ENCODE measurements at regions not wholly inside any gene's neighbourhood (a gene's known extent, or its start where the extent isn't known, plus 50 kb on each side); places are given as distances from the start of the nearest gene placed in this dataset.

DNA sequence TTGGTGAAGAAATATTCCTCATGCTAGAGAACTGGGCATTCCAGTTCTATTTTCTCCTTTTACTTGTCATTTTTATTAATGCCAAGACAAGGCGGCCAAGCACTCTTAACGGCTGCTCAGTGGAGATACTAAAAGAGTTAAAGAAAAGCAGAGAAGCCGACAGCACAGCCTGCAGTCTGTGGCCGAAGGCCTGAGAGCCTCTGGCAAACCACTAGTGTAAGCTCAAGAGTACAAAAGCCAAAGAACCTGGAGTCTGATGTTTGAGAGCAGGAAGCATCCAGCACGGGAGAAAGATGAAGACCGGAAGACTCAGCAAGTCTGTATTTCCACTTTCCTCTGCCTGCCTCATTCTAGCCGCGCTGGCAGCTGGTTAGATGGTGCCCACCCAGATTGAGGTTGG is 167.1 kb upstream of the FUT9 start:
- Histone ChIP-seq H3K36me3 (ENCODE audit: low read depth) (no peaks in the 10 kb centered on the region), H3K4me3 (no peak overlapping the region), H3K9ac (no peak overlapping the region), H2AFZ (no peak overlapping the region), H3F3A (ENCODE audit: insufficient read depth) (no peaks in the 10 kb centered on the region), H4K20me1 (ENCODE audit: insufficient read depth) (no peaks in the 10 kb centered on the region), H3K4me2 (ENCODE audit: unreplicated experiment) (no peak overlapping the region), H3K27ac (no peak overlapping the region), H3K9me2 (ENCODE audit: insufficient read depth) (no peaks in the 10 kb centered on the region; the same call in 1 of the 2 replicates), H3K79me2 (ENCODE audit: insufficient read depth) (no peaks in the 10 kb centered on the region), H3K4me1 (ENCODE audit: insufficient read depth) (no peaks in the 10 kb centered on the region), H3K9me3 (ENCODE audit: low read depth) (no peaks in the 10 kb centered on the region), H3K27me3 (replicated peaks; ENCODE audit: insufficient read depth) (no peaks in the 10 kb centered on the region)
- no peak for TF ChIP-seq EZH2 (IDR thresholded peaks at IDR 0.05; ENCODE audit: insufficient read depth, poor library complexity, severe bottlenecking)
- no peak for TF ChIP-seq EZH2phosphoT487 (IDR thresholded peaks at IDR 0.05; ENCODE audit: insufficient read depth, low read depth)
- in situ Hi-C loops (cut with MboI) = no loop called here
- DNase-seq = no peak
- WGBS, 2 experiments (ENCODE audit: low coverage in 1 of 2, low lambda C conversion rate in 2 of 2, missing lambda C conversion rate in 2 of 2) = 17 to 20% methylated on average over 8 of the region's 8 CpGs

DNA sequence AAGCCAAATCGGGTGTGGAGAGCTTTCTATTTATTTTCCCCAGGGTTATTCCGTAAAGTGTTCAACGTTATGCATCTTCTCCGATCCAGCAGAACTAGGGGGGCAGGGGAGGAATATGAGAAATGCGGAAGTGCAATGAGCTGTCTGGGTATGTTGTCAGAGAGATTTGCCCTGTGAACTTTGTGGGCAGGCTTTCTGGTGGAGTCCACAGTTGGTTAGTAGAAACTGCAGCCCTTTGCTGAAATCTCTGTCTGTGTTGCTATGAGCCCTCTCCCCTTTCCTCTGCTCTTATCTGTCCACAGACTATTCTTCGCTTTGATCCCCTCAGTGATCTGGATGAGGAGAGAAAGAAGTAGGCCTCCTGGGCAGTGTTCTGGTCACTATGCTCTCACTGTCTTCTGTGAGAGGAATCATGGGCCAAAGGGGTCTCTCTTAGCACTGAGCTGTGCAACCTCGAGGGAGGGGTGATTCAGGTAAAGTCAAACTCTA is 158.9 kb upstream of the FUT9 start:
- WGBS, 2 experiments (ENCODE audit: low coverage in 1 of 2, low lambda C conversion rate in 2 of 2, missing lambda C conversion rate in 2 of 2) = 28 to 33% methylated on average over 7 of the region's 7 CpGs
- no peaks in the 10 kb centered on the region for H3K79me2 ChIP-seq (ENCODE audit: insufficient read depth)
- no peak overlapping the region for H3K9ac ChIP-seq
- in situ Hi-C loops (cut with MboI) = no loop called here
- no peak for DNase-seq
- H3K4me2 ChIP-seq (ENCODE audit: unreplicated experiment) = no peak overlapping the region
- no peak overlapping the region for H3K4me3 ChIP-seq
- H3K27me3 ChIP-seq (replicated peaks; ENCODE audit: insufficient read depth) = no peaks in the 10 kb centered on the region
- H3F3A ChIP-seq (ENCODE audit: insufficient read depth) = no peaks in the 10 kb centered on the region
- H3K9me3 ChIP-seq (ENCODE audit: low read depth) = no peaks in the 10 kb centered on the region
- H3K27ac ChIP-seq = no peak overlapping the region
- no peaks in the 10 kb centered on the region for H4K20me1 ChIP-seq (ENCODE audit: insufficient read depth)
- no peak overlapping the region for H2AFZ ChIP-seq
- TF ChIP-seq EZH2 (IDR thresholded peaks at IDR 0.05; ENCODE audit: insufficient read depth, poor library complexity, severe bottlenecking) (no peak), EZH2phosphoT487 (IDR thresholded peaks at IDR 0.05; ENCODE audit: insufficient read depth, low read depth) (no peak)
- H3K36me3 ChIP-seq (ENCODE audit: low read depth) = no peaks in the 10 kb centered on the region
- no peaks in the 10 kb centered on the region for H3K9me2 ChIP-seq (ENCODE audit: insufficient read depth)
- H3K4me1 ChIP-seq (ENCODE audit: insufficient read depth) = no peaks in the 10 kb centered on the region

DNA sequence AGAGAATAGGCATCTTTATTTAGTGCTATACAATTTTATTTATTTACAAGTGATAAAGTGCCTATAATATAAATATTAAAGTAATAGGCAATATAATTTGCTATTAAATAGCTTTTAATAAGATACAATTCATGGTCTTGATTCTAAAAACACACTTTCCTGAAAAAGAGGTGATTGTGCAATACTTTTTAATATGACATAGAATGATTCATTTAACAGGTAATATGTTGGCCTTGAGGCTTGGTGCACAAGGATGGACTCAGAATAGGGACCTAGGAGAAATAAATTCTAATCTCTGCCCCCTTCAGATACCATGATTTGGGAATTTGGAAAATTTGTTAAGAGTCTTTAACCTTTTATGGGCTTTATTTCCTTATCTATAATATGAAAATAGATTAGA is 149.9 kb upstream of the FUT9 start:
- DNase-seq = no peak
- Histone ChIP-seq H3K79me2 (ENCODE audit: insufficient read depth) (no peaks in the 10 kb centered on the region), H3K9me3 (ENCODE audit: low read depth) (no peaks in the 10 kb centered on the region), H3K27me3 (replicated peaks; ENCODE audit: insufficient read depth) (no peaks in the 10 kb centered on the region), H3K4me3 (no peak overlapping the region), H3K9me2 (ENCODE audit: insufficient read depth) (no peaks in the 10 kb centered on the region), H3K4me1 (ENCODE audit: insufficient read depth) (no peaks in the 10 kb centered on the region), H4K20me1 (ENCODE audit: insufficient read depth) (no peaks in the 10 kb centered on the region), H3K27ac (no peak overlapping the region), H3F3A (ENCODE audit: insufficient read depth) (no peaks in the 10 kb centered on the region), H3K9ac (no peak overlapping the region), H2AFZ (no peak overlapping the region), H3K4me2 (ENCODE audit: unreplicated experiment) (no peak overlapping the region), H3K36me3 (ENCODE audit: low read depth) (no peaks in the 10 kb centered on the region)
- in situ Hi-C loops (cut with MboI) = no loop called here
- TF ChIP-seq EZH2 (IDR thresholded peaks at IDR 0.05; ENCODE audit: insufficient read depth, poor library complexity, severe bottlenecking) (no peak), EZH2phosphoT487 (IDR thresholded peaks at IDR 0.05; ENCODE audit: insufficient read depth, low read depth) (no peak)

DNA sequence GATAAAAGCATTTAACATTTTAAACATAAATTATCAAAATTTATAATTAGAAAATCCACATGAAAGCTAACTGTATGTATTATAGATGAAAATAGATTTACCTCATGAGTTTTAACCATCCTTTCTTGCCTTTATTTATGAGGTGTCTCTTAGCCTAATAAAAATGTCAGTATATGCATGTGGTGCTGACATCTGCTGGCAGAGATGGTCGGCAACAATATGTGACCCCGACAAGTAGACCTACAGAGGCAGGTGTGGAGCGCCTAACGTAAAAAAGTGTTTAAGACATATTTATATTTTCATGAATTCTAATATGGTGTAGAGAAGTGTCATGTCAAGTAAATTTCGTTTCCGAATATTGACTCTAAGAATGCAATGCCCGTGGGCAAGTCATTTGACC is 149.0 kb upstream of the FUT9 start:
- Histone ChIP-seq H3K36me3 (ENCODE audit: low read depth) (no peaks in the 10 kb centered on the region), H3K27me3 (replicated peaks; ENCODE audit: insufficient read depth) (no peaks in the 10 kb centered on the region), H3K9me2 (ENCODE audit: insufficient read depth) (no peaks in the 10 kb centered on the region), H2AFZ (no peak overlapping the region), H3K79me2 (ENCODE audit: insufficient read depth) (no peaks in the 10 kb centered on the region), H3K27ac (no peak overlapping the region), H3F3A (ENCODE audit: insufficient read depth) (no peaks in the 10 kb centered on the region), H3K4me2 (ENCODE audit: unreplicated experiment) (no peak overlapping the region), H3K4me3 (no peak overlapping the region), H3K9ac (no peak overlapping the region), H3K9me3 (ENCODE audit: low read depth) (no peaks in the 10 kb centered on the region), H4K20me1 (ENCODE audit: insufficient read depth) (no peaks in the 10 kb centered on the region), H3K4me1 (ENCODE audit: insufficient read depth) (no peaks in the 10 kb centered on the region)
- DNase-seq = no peak
- 4% methylated on average over 7 of the region's 7 CpGs for WGBS, 2 experiments (ENCODE audit: low coverage in 1 of 2, low lambda C conversion rate in 2 of 2, missing lambda C conversion rate in 2 of 2)
- in situ Hi-C loops (cut with MboI) = no loop called here
- TF ChIP-seq EZH2phosphoT487 (IDR thresholded peaks at IDR 0.05; ENCODE audit: insufficient read depth, low read depth) (no peak), EZH2 (IDR thresholded peaks at IDR 0.05; ENCODE audit: insufficient read depth, poor library complexity, severe bottlenecking) (no peak)

DNA sequence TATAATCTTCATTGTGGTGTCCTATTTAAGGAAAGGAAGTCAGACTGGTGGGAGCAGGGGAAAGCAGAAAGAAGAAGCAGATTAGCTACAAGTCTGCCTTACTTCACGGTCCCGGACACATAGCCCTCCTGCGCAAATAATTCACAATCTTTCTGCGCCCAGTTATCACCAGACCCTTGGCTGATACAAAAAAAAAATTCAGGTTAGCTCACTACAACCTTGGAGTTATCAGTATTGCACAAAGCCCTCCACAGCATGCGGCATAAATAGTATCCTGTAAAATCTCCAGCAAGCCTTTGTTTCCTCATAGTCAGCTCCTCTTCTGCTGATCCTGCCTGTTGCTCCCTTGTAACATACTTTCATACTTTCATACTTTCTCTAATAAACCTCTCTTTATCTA is 148.6 kb upstream of the FUT9 start:
- no peak overlapping the region for H3K4me3 ChIP-seq
- H2AFZ ChIP-seq = no peak overlapping the region
- H3K36me3 ChIP-seq (ENCODE audit: low read depth) = no peaks in the 10 kb centered on the region
- no peaks in the 10 kb centered on the region for H3K79me2 ChIP-seq (ENCODE audit: insufficient read depth)
- H3K9me2 ChIP-seq (ENCODE audit: insufficient read depth) = no peaks in the 10 kb centered on the region
- DNase-seq = no peak
- no peak overlapping the region for H3K27ac ChIP-seq
- H3K4me1 ChIP-seq (ENCODE audit: insufficient read depth) = no peaks in the 10 kb centered on the region
- TF ChIP-seq EZH2 (IDR thresholded peaks at IDR 0.05; ENCODE audit: insufficient read depth, poor library complexity, severe bottlenecking) = no peak
- TF ChIP-seq EZH2phosphoT487 (IDR thresholded peaks at IDR 0.05; ENCODE audit: insufficient read depth, low read depth) = no peak
- no peaks in the 10 kb centered on the region for H3K27me3 ChIP-seq (replicated peaks; ENCODE audit: insufficient read depth)
- no peak overlapping the region for H3K9ac ChIP-seq
- H3K9me3 ChIP-seq (ENCODE audit: low read depth) = no peaks in the 10 kb centered on the region
- 42 to 46% methylated on average over 5 of the region's 5 CpGs for WGBS, 2 experiments (ENCODE audit: low coverage in 1 of 2, low lambda C conversion rate in 2 of 2, missing lambda C conversion rate in 2 of 2)
- H3F3A ChIP-seq (ENCODE audit: insufficient read depth) = no peaks in the 10 kb centered on the region
- in situ Hi-C loops (cut with MboI) = no loop called here
- H4K20me1 ChIP-seq (ENCODE audit: insufficient read depth) = no peaks in the 10 kb centered on the region
- no peak overlapping the region for H3K4me2 ChIP-seq (ENCODE audit: unreplicated experiment)
